Neural cell (in vitro differentiated cells): ENCODE measurements at regions not wholly inside any gene's neighbourhood (a gene's known extent, or its start where the extent isn't known, plus 50 kb on each side); places are given as distances from the start of the nearest gene placed in this dataset.

ENCODE experiments used
- H2AFZ ChIP-seq: fragments of 200-600, 300-800 bp; sonication (generic), shearing (Covaris generic); 2 replicates; pipeline ENCODE4 v1.6.0; 2014; ENCODE audit warnings: low read depth, mild to moderate bottlenecking, antibody characterized with exemption, low read length, moderate library complexity
- H3F3A ChIP-seq: fragments of 200-600 bp; shearing (Covaris generic); 2 replicates; pipeline ENCODE4 v1.6.1; 2016; ENCODE audit warnings: mild to moderate bottlenecking, moderate library complexity, mixed read lengths, antibody characterized with exemption, low read length; ENCODE audit not compliant: insufficient read depth, poor library complexity, severe bottlenecking
- H3K27ac ChIP-seq: fragments of 200-600, 300-800 bp; sonication (generic), shearing (Covaris generic); 2 replicates; pipeline ENCODE4 v1.5.1; 2014; ENCODE audit warnings: mild to moderate bottlenecking, low read length, moderate library complexity
- H3K27me3 ChIP-seq: fragments of 300-800, 200-600 bp; sonication (generic), shearing (Covaris generic); 2 replicates; pipeline ENCODE4 v1.6.0; 2014; ENCODE audit warnings: mild to moderate bottlenecking, low read depth, low read length, moderate library complexity; ENCODE audit not compliant: insufficient read depth
- H3K36me3 ChIP-seq: fragments of 300-800, 200-600 bp; sonication (generic), shearing (Covaris generic); 2 replicates; pipeline ENCODE4 v1.5.1; 2014; ENCODE audit warnings: mild to moderate bottlenecking, antibody characterized with exemption, low read length, moderate library complexity; ENCODE audit not compliant: insufficient read depth
- H3K4me2 ChIP-seq: fragments of 300-800, 200-600 bp; sonication (generic), shearing (Covaris generic); 2 replicates; pipeline ENCODE4 v1.6.0; 2014; ENCODE audit warnings: mild to moderate bottlenecking, low read length
- H3K4me3 ChIP-seq: fragments of 300-800, 200-600 bp; sonication (generic), shearing (Covaris generic); 2 replicates; pipeline ENCODE4 v1.5.1; 2014; ENCODE audit warnings: mild to moderate bottlenecking, low read length, moderate library complexity
- H3K79me2 ChIP-seq: fragments of 200-600 bp; shearing (Covaris generic); replicated peaks from 2 replicates; pipeline ENCODE4 v1.6.0; 2014; ENCODE audit warnings: mild to moderate bottlenecking, low read length, moderate library complexity; ENCODE audit not compliant: insufficient read depth
- H3K9ac ChIP-seq: fragments of 300-800, 200-600 bp; sonication (generic), shearing (Covaris generic); 2 replicates; pipeline ENCODE4 v1.6.1; 2016; ENCODE audit warnings: mild to moderate bottlenecking, low read length, mixed read lengths
- H3K9me2 ChIP-seq: fragments of 200-600 bp; shearing (Covaris generic); 2 replicates; pipeline ENCODE4 v1.6.1; 2016; ENCODE audit warnings: mild to moderate bottlenecking, low read length, mixed read lengths; ENCODE audit not compliant: insufficient read depth
- H3K9me3 ChIP-seq: fragments of 200-600, 300-800 bp; sonication (generic), shearing (Covaris generic); 2 replicates; pipeline ENCODE4 v1.6.1; 2016; ENCODE audit warnings: mild to moderate bottlenecking, mixed run types, low read length, moderate library complexity, mixed read lengths
- H4K20me1 ChIP-seq: fragments of 200-600 bp; shearing (Covaris generic); 2 replicates; pipeline ENCODE4 v1.6.1; 2016; ENCODE audit warnings: mild to moderate bottlenecking, mixed run types; ENCODE audit not compliant: insufficient read depth
- EP300 ChIP-seq: fragments of 450-650 bp; conservative IDR thresholded peaks from 2 replicates; pipeline ENCODE4 v1.6.1; 2014; ENCODE audit warnings: antibody characterized with exemption, mild to moderate bottlenecking, moderate library complexity; ENCODE audit not compliant: poor library complexity, severe bottlenecking
- EZH2 ChIP-seq: fragments of 200-600, 300-800 bp; shearing (Covaris generic), sonication (generic); IDR thresholded peaks from 2 replicates; pipeline ENCODE4 v1.6.1; 2014; ENCODE audit warnings: antibody characterized with exemption, low read length, borderline replicate concordance, mild to moderate bottlenecking; ENCODE audit not compliant: insufficient read depth, poor library complexity, severe bottlenecking
- MXI1 ChIP-seq: fragments of 450-650 bp; conservative IDR thresholded peaks from 2 replicates; pipeline ENCODE4 v1.6.1; 2014; ENCODE audit warnings: antibody characterized with exemption, mild to moderate bottlenecking; ENCODE audit not compliant: poor library complexity, severe bottlenecking
- POLR2AphosphoS5 ChIP-seq: IDR thresholded peaks from 2 replicates; pipeline ENCODE4 v1.6.1; 2012
- RAD21 ChIP-seq: fragments of 450-650 bp; conservative IDR thresholded peaks from 2 replicates; pipeline ENCODE4 v1.6.1; 2014; ENCODE audit warnings: antibody characterized with exemption, mild to moderate bottlenecking, moderate library complexity
- SMC3 ChIP-seq: fragments of 450-650 bp; conservative IDR thresholded peaks from 2 replicates; pipeline ENCODE4 v1.6.1; 2014; ENCODE audit warnings: antibody characterized with exemption, mild to moderate bottlenecking, moderate library complexity; ENCODE audit not compliant: poor library complexity
- TAF1 ChIP-seq: IDR thresholded peaks from 2 replicates; pipeline ENCODE4 v1.6.1; 2012; ENCODE audit warnings: low read depth
- TF ChIP-seq, protein P1 (sequence below): IDR thresholded peaks from 2 replicates; pipeline ENCODE4 v1.6.1; 2012; ENCODE audit warnings: borderline replicate concordance
- TF ChIP-seq, protein P2 (sequence below): fragments of 450-650 bp; IDR thresholded peaks from 2 replicates; pipeline ENCODE4 v1.5.1; 2014; ENCODE audit warnings: antibody characterized with exemption, mild to moderate bottlenecking, moderate library complexity; ENCODE audit not compliant: poor library complexity, severe bottlenecking

DNA sequence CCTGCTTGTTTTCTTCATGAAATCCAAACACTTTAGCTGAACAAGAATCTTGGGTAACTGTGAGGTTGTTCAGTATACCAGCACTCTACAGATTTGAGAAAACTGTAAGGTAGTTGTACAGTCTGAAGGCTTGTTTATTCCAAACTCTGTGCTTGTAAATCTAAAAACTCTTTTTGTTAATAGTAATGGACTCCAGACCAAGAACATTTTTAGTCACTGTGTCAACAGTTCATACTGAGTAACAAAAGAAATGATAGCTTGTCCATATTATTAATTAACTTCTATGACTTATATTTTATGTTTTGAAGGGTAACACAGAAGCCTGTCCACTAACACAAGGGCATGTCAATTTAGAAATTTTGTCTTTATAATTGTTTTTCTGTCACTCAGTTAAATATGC, 72.2 kb upstream of the KYNU start:
- no peaks in the 10 kb centered on the region for H3K9me3 ChIP-seq
- H2AFZ ChIP-seq = no peak overlapping the region
- H3K79me2 ChIP-seq = no peaks in the 10 kb centered on the region
- no peaks in the 10 kb centered on the region for H3K9me2 ChIP-seq
- H3K27me3 ChIP-seq = no peaks in the 10 kb centered on the region
- H3K36me3 ChIP-seq = no peaks in the 10 kb centered on the region
- H3K9ac ChIP-seq = no peak overlapping the region
- no peaks in the 10 kb centered on the region for H4K20me1 ChIP-seq
- H3K27ac ChIP-seq = no peak overlapping the region
- TF ChIP-seq EP300 = no peak
- no peak for TF ChIP-seq EZH2
- TF ChIP-seq RAD21 = no peak
- TF ChIP-seq POLR2AphosphoS5 = no peak
- TF ChIP-seq MXI1 = no peak
- TF ChIP-seq, protein P1, sequence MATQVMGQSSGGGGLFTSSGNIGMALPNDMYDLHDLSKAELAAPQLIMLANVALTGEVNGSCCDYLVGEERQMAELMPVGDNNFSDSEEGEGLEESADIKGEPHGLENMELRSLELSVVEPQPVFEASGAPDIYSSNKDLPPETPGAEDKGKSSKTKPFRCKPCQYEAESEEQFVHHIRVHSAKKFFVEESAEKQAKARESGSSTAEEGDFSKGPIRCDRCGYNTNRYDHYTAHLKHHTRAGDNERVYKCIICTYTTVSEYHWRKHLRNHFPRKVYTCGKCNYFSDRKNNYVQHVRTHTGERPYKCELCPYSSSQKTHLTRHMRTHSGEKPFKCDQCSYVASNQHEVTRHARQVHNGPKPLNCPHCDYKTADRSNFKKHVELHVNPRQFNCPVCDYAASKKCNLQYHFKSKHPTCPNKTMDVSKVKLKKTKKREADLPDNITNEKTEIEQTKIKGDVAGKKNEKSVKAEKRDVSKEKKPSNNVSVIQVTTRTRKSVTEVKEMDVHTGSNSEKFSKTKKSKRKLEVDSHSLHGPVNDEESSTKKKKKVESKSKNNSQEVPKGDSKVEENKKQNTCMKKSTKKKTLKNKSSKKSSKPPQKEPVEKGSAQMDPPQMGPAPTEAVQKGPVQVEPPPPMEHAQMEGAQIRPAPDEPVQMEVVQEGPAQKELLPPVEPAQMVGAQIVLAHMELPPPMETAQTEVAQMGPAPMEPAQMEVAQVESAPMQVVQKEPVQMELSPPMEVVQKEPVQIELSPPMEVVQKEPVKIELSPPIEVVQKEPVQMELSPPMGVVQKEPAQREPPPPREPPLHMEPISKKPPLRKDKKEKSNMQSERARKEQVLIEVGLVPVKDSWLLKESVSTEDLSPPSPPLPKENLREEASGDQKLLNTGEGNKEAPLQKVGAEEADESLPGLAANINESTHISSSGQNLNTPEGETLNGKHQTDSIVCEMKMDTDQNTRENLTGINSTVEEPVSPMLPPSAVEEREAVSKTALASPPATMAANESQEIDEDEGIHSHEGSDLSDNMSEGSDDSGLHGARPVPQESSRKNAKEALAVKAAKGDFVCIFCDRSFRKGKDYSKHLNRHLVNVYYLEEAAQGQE = no peak
- no peak for TF ChIP-seq TAF1
- TF ChIP-seq, protein P2, sequence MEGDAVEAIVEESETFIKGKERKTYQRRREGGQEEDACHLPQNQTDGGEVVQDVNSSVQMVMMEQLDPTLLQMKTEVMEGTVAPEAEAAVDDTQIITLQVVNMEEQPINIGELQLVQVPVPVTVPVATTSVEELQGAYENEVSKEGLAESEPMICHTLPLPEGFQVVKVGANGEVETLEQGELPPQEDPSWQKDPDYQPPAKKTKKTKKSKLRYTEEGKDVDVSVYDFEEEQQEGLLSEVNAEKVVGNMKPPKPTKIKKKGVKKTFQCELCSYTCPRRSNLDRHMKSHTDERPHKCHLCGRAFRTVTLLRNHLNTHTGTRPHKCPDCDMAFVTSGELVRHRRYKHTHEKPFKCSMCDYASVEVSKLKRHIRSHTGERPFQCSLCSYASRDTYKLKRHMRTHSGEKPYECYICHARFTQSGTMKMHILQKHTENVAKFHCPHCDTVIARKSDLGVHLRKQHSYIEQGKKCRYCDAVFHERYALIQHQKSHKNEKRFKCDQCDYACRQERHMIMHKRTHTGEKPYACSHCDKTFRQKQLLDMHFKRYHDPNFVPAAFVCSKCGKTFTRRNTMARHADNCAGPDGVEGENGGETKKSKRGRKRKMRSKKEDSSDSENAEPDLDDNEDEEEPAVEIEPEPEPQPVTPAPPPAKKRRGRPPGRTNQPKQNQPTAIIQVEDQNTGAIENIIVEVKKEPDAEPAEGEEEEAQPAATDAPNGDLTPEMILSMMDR = no peak
- no peak for TF ChIP-seq SMC3
- no peak overlapping the region for H3K4me2 ChIP-seq
- H3K4me3 ChIP-seq = no peak overlapping the region
- no peaks in the 10 kb centered on the region for H3F3A ChIP-seq

DNA sequence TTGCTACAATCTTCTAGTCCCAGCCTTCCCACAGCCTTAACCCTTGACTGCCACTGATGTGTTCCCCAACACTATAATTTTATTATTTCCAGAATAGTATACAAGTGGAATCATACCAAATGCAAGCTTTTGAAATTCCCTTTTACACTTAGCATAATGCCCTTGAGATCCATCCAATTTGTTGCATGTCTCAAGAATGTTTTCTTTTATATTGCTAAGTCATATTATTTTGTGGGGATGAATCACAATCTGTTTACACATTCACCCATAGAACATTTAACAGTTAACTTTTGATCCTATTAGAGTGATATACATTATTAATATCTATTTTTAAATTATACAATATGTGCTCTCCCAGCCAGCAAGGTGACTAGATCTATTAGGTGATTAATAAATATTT, 74.3 kb upstream of the KYNU start:
- no peak overlapping the region for H3K4me2 ChIP-seq
- no peak overlapping the region for H3K4me3 ChIP-seq
- no peaks in the 10 kb centered on the region for H3K9me2 ChIP-seq
- H3K9ac ChIP-seq = no peak overlapping the region
- no peak overlapping the region for H3K27ac ChIP-seq
- H4K20me1 ChIP-seq = no peaks in the 10 kb centered on the region
- no peak overlapping the region for H2AFZ ChIP-seq
- no peaks in the 10 kb centered on the region for H3K36me3 ChIP-seq
- no peaks in the 10 kb centered on the region for H3K9me3 ChIP-seq
- no peak for TF ChIP-seq POLR2AphosphoS5
- TF ChIP-seq, protein P1 = no peak
- TF ChIP-seq, protein P2 = no peak
- no peaks in the 10 kb centered on the region for H3K79me2 ChIP-seq
- no peaks in the 10 kb centered on the region for H3K27me3 ChIP-seq
- H3F3A ChIP-seq = no peaks in the 10 kb centered on the region
